ENCODE measurements at regions not wholly inside any gene's neighbourhood (a gene's known extent, or its start where the extent isn't known, plus 50 kb on each side); places are given as distances from the start of the nearest gene placed in this dataset.

- TF ChIP-seq CTCF (IDR thresholded peaks at IDR 0.05 in 2 of 3, conservative IDR thresholded peaks at IDR 0.05 in 1 of 3; ENCODE audit: control insufficient read depth in 2 of 3, extremely low read depth in 1 of 3, insufficient read depth in 1 of 3, low read depth in 3 of 3, low read length in 3 of 3) (no peak), DPF2 (IDR thresholded peaks at IDR 0.05) (no peak), BHLHE40 (IDR thresholded peaks at IDR 0.05; ENCODE audit: borderline replicate concordance in 1 of 2, low read depth in 2 of 2, low read length in 1 of 2) (no peak), ZZZ3 (IDR thresholded peaks at IDR 0.05; ENCODE audit: control insufficient read depth, insufficient read length, low read depth) (no peak), EP300 (IDR thresholded peaks at IDR 0.05; ENCODE audit: borderline replicate concordance in 1 of 2, control insufficient read depth in 1 of 2, low read depth in 2 of 2, low read length in 2 of 2) (no peak), MYB (IDR thresholded peaks at IDR 0.05; ENCODE audit: borderline replicate concordance, low read depth, low read length) (no peak), E2F4 (IDR thresholded peaks at IDR 0.05; ENCODE audit: low read depth, low read length) (no peak), MXI1 (IDR thresholded peaks at IDR 0.05; ENCODE audit: low read depth, low read length) (no peak)
Measured at GRCh38 chr1:231108516-231109302, 53.1 kb upstream of the TRIM67 start.

All from GM12878 (cell line).